Mucosa of descending colon (tissue), 3 donors: ENCODE measurements at regions not wholly inside any gene's neighbourhood (a gene's known extent, or its start where the extent isn't known, plus 50 kb on each side); places are given as distances from the start of the nearest gene placed in this dataset.
A peak's percentile ranks its signal among the peaks of the same experiment; 100 is the strongest.
"Not testable (repeated sequence)": the region's sequence is repeated elsewhere in the genome, so short reads cannot be mapped to it uniquely, and the experiment has no call there.

ENCODE experiments used
- ATAC-seq: fragments of 200-7000 bp; cut with Tn5 transposase; one replicate; pipeline ENCODE4 v1.9.1; 2020; ENCODE audit warnings: mild to moderate bottlenecking, moderate library complexity
- DNase-seq, 3 donors: peaks; one replicate each; pipeline ENCODE4 v3.0.0-alpha.2; 2020
- H3K36me3 ChIP-seq: fragments of 200-600 bp; one replicate; pipeline ENCODE4 v1.8.0; 2021; ENCODE audit warnings: low read depth, mild to moderate bottlenecking
- H3K4me1 ChIP-seq: fragments of 200-600 bp; one replicate; pipeline ENCODE4 v1.8.0; 2021; ENCODE audit warnings: low read depth, mild to moderate bottlenecking
- H3K4me3 ChIP-seq: fragments of 200-600 bp; one replicate; pipeline ENCODE4 v1.8.0; 2021; ENCODE audit warnings: mild to moderate bottlenecking
- H3K9me3 ChIP-seq: fragments of 200-600 bp; one replicate; pipeline ENCODE4 v1.8.0; 2021; ENCODE audit warnings: mild to moderate bottlenecking
- CTCF ChIP-seq: fragments of 200-600 bp; IDR thresholded peaks from one replicate; pipeline ENCODE4 v1.8.0; 2022; ENCODE audit warnings: antibody characterized with exemption, mild to moderate bottlenecking
- intact Hi-C, 2 donors: fragments of 100-400 bp; cut with DNase I in 1 of 2; cut with micrococcal nuclease in 1 of 2; formaldehyde crosslinking; loops; one replicate each; pipeline versions ENCODE4 v1.11.0 to v1.11.1; 2022; cut with DNase I, micrococcal nuclease
- donor health status: DM: no; HTN: no; CAD: no; lungs with moderate emphysema.
- donor health status: DM: no; HTN: no; CAD: no.
- donor health status: DM: no; HTN: yes; CAD: no.

GRCh38 chr2:136693966-136694365, 71.4 kb upstream of the THSD7B start:
- no peak for TF ChIP-seq CTCF
- Histone ChIP-seq H3K4me3 (no peak overlapping the region), H3K9me3 (no peaks in the 10 kb centered on the region), H3K4me1 (no peaks in the 10 kb centered on the region), H3K36me3 (no peaks in the 10 kb centered on the region)
- intact Hi-C loops: no loop called here
- ATAC-seq (no peak), DNase-seq (no peak)

DNA sequence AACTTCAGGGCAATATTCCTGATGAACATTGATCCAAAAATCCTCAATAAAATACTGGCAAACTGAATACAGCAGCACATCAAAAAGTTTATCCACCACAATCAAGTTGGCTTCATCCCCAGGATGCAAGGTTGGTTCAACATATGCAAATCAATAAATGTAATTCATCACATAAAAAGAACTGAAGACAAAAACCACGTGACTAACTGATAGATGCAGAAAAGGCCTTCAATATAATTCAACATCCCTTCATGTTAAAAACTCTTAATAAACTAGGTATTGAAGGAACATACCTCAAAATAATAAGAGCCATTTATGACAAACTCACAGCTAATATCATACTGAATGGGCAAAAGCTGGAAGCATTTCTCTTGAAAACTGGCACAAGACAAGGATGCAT, 85.3 kb upstream of the THSD7B start:
- DNase-seq, H3K36me3 ChIP-seq, H3K4me3 ChIP-seq, H3K9me3 ChIP-seq, ATAC-seq, H3K4me1 ChIP-seq, intact Hi-C loops: not testable (repeated sequence)

- Histone ChIP-seq H3K4me1 (no peaks in the 10 kb centered on the region), H3K9me3 (no peaks in the 10 kb centered on the region), H3K4me3 (no peak overlapping the region), H3K36me3 (no peaks in the 10 kb centered on the region)
- no peak for TF ChIP-seq CTCF
- ATAC-seq (no peak), DNase-seq (no peak)
- intact Hi-C loops: no loop called here
Measured at GRCh38 chr2:136665736-136666135, 99.6 kb upstream of the THSD7B start.

- Histone ChIP-seq H3K4me3 (no peak overlapping the region), H3K4me1 (no peaks in the 10 kb centered on the region), H3K36me3 (no peaks in the 10 kb centered on the region), H3K9me3 (no peaks in the 10 kb centered on the region)
- ATAC-seq (no peak), DNase-seq (no peak)
- intact Hi-C loops: no loop called here
- no peak for TF ChIP-seq CTCF
Measured at GRCh38 chr2:136664713-136665405, 100.5 kb upstream of the THSD7B start.

DNA sequence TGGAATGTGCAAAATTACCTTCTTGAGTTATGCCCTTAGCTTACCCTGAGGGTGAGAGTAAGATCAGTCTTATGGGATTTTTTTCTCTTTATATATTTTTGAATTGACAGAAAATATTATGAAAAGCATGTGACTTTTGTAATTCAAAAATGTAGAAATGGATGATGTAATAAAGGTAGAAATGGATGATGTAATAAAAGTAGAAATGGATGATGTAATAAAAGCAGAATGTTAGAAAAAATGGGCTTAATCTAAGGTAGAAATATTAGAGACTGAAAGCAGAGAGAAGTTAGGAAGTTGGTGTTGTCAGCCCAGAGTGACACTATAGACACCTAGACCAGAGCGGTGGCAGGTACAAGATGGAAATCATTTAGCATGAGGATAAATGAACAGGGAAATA, 107.1 kb upstream of the THSD7B start:
- DNase-seq: no peak
- ATAC-seq: no peak
- Histone ChIP-seq H3K4me1 (no peaks in the 10 kb centered on the region), H3K9me3 (no peaks in the 10 kb centered on the region), H3K36me3 (no peaks in the 10 kb centered on the region), H3K4me3 (no peak overlapping the region)
- intact Hi-C loops: no loop called here
- TF ChIP-seq CTCF: no peak

- TF ChIP-seq CTCF: no peak
- Histone ChIP-seq H3K9me3 (no peaks in the 10 kb centered on the region), H3K4me3 (no peak overlapping the region), H3K4me1 (no peaks in the 10 kb centered on the region), H3K36me3 (no peaks in the 10 kb centered on the region)
- intact Hi-C loops: no loop called here
- DNase-seq (peak in 1 of 3 donors; percentile 2), ATAC-seq (no peak)
Measured at GRCh38 chr2:136653861-136654260, 111.5 kb upstream of the THSD7B start.
